ENCODE measurements at regions not wholly inside any gene's neighbourhood (a gene's known extent, or its start where the extent isn't known, plus 50 kb on each side); places are given as distances from the start of the nearest gene placed in this dataset.

GRCh38 chr7:18103436-18104218 is 76.0 kb upstream of the PRPS1L1 start:
- dilution Hi-C loops (cut with HindIII; ENCODE audit: low sequenced_read_pairs, unreplicated experiment) (no loop called here), in situ Hi-C loops (cut with MboI; ENCODE audit: low sequenced_read_pairs) (no loop called here), intact Hi-C loops (cut with micrococcal nuclease) (loop anchor here (2.0 kb wide), 1 partner anchor 61 kb away; no protein-coding TSS in a partner anchor)
- no peak overlapping the region for H2BK20ac ChIP-seq (ENCODE audit: low read depth, low read length)
- H3K18ac ChIP-seq (ENCODE audit: low read depth, low read length): no peak overlapping the region
- H2AK5ac ChIP-seq (ENCODE audit: low read depth, low read length): no peak overlapping the region
- ChIA-PET CTCF (interaction anchor here (0.6 kb wide), 1 partner anchor 16 kb away, joined by 4 read pairs; no protein-coding TSS in a partner anchor), POLR2A (ENCODE audit: unreplicated experiment) (no interaction called here)
- H3K4me2 ChIP-seq (ENCODE audit: low read depth, low read length): no peak overlapping the region
- H4K8ac ChIP-seq (ENCODE audit: low read depth in 2 of 2, low read length in 2 of 2): no peak overlapping the region
- ATAC-seq (ENCODE audit: low read depth): no peak
- DNase-seq: no peak
- no TSS peak for BruUV-seq (replicated peaks)
- H3K14ac ChIP-seq (replicated peaks; ENCODE audit: low read depth, low read length): no peak overlapping the region
- no peaks in the 10 kb centered on the region for H4K20me1 ChIP-seq (ENCODE audit: insufficient read depth, low read length)
- no peaks in the 10 kb centered on the region for H3K27me3 ChIP-seq (ENCODE audit: control insufficient read depth, insufficient read depth, low read length)
- H2BK15ac ChIP-seq (ENCODE audit: low read depth, low read length): no peak overlapping the region
- no peak overlapping the region for H4K5ac ChIP-seq (ENCODE audit: low read depth, low read length)
- H3K36me3 ChIP-seq (ENCODE audit: control insufficient read depth, insufficient read depth, low read length): no peaks in the 10 kb centered on the region
- no peak overlapping the region for H3K4me3 ChIP-seq (ENCODE audit: insufficient read depth, low read depth, low read length)
- H3K27ac ChIP-seq (ENCODE audit: insufficient read depth, low read length): no peak overlapping the region
- no peak overlapping the region for H3K23ac ChIP-seq (ENCODE audit: low read depth, low read length)
- no peak overlapping the region for H2BK5ac ChIP-seq (ENCODE audit: low read depth, low read length, poor library complexity, severe bottlenecking)
- no peak overlapping the region for H3K9ac ChIP-seq (ENCODE audit: low read depth, low read length)
- no peaks in the 10 kb centered on the region for H3K9me3 ChIP-seq (ENCODE audit: control insufficient read depth, insufficient read depth, low read length)
- TF ChIP-seq SMC3 (IDR thresholded peaks at IDR 0.05; ENCODE audit: low read depth, low read length) (no peak), RCOR1 (IDR thresholded peaks at IDR 0.05; ENCODE audit: insufficient replicate concordance, low read length) (no peak), MAFK (IDR thresholded peaks at IDR 0.05; ENCODE audit: low read depth, low read length) (no peak), MAZ (IDR thresholded peaks at IDR 0.05; ENCODE audit: borderline replicate concordance, low read depth, low read length) (no peak), USF2 (IDR thresholded peaks at IDR 0.05; ENCODE audit: low read depth, low read length) (no peak), RAD21 (IDR thresholded peaks at IDR 0.05; ENCODE audit: low read length) (no peak), NFE2L2 (IDR thresholded peaks at IDR 0.05; ENCODE audit: low read depth, low read length) (no peak), POLR2A (IDR thresholded peaks at IDR 0.05; ENCODE audit: low read depth, low read length) (no peak), ELK1 (IDR thresholded peaks at IDR 0.05; ENCODE audit: borderline replicate concordance, low read depth, low read length) (no peak), CEBPB (IDR thresholded peaks at IDR 0.05; ENCODE audit: low read depth, low read length) (no peak), FOS (IDR thresholded peaks at IDR 0.05; ENCODE audit: low read depth, low read length) (no peak)
- H2BK120ac ChIP-seq (ENCODE audit: low read depth, low read length): no peak overlapping the region
- H4K91ac ChIP-seq (ENCODE audit: insufficient read depth, low read depth, low read length): no peak overlapping the region
- H3K79me1 ChIP-seq (ENCODE audit: low read depth in 1 of 2, low read length in 2 of 2): no peaks in the 10 kb centered on the region
- 83% methylated on average over 1 of the region's 15 CpGs; no CpG with 5 or more reads in 1 of the 2 experiments for WGBS, 2 experiments (ENCODE audit: extremely low coverage in 2 of 2, insufficient read length in 1 of 2)
- H2AK9ac ChIP-seq (replicated peaks; ENCODE audit: low read depth, low read length, poor library complexity): no peak overlapping the region
- no peak overlapping the region for H2AFZ ChIP-seq (replicated peaks; ENCODE audit: low read length, poor library complexity)
- H3K4me1 ChIP-seq (ENCODE audit: control insufficient read depth, insufficient read depth, low read length): no peaks in the 10 kb centered on the region
- no peak overlapping the region for H3K4ac ChIP-seq (ENCODE audit: low read depth, low read length)
- no peaks in the 10 kb centered on the region for H3K9me1 ChIP-seq (ENCODE audit: insufficient read depth, low read length)
- no peak overlapping the region for H3K56ac ChIP-seq (ENCODE audit: extremely low read depth, insufficient read depth, low read length)

All from IMR-90 (cell line).